KMS-11 (cell line): ENCODE measurements at regions not wholly inside any gene's neighbourhood (a gene's known extent, or its start where the extent isn't known, plus 50 kb on each side); places are given as distances from the start of the nearest gene placed in this dataset.

Experiments
- H2AFZ ChIP-seq: fragments of 200-600 bp; sonication (generic); 2 replicates; pipeline ENCODE4 v1.6.1; 2016; ENCODE audit warnings: antibody characterized with exemption, mixed run types, low read depth
- H3K27ac ChIP-seq: fragments of 200-600 bp; sonication (generic); 2 replicates; pipeline ENCODE4 v1.6.1; 2016; ENCODE audit warnings: mild to moderate bottlenecking, mixed run types
- H3K27me3 ChIP-seq: fragments of 200-600 bp; sonication (generic); 2 replicates; pipeline ENCODE4 v1.6.1; 2017; ENCODE audit warnings: mild to moderate bottlenecking, low read depth, mixed run types, moderate library complexity; ENCODE audit not compliant: insufficient read depth
- H3K36me3 ChIP-seq: fragments of 200-600 bp; sonication (generic); 2 replicates; pipeline ENCODE4 v1.6.1; 2017; ENCODE audit warnings: mild to moderate bottlenecking, mixed run types; ENCODE audit not compliant: insufficient read depth
- H3K4me1 ChIP-seq: fragments of 200-600 bp; sonication (generic); 2 replicates; pipeline ENCODE4 v1.6.1; 2016; ENCODE audit warnings: mild to moderate bottlenecking, low read depth, mixed run types; ENCODE audit not compliant: poor library complexity, severe bottlenecking
- H3K4me2 ChIP-seq: fragments of 200-600 bp; sonication (generic); 2 replicates; pipeline ENCODE4 v1.7.0; 2016; ENCODE audit warnings: mild to moderate bottlenecking, mixed run types
- H3K4me3 ChIP-seq: fragments of 200-600 bp; sonication (generic); IDR thresholded peaks from 2 replicates; pipeline ENCODE4 v1.6.1; 2017; ENCODE audit warnings: low read depth, low read length, mixed read lengths; ENCODE audit not compliant: insufficient read depth
- H3K79me2 ChIP-seq: fragments of 200-600 bp; sonication (generic); 2 replicates; pipeline ENCODE4 v1.6.1; 2016; ENCODE audit warnings: low read depth, mixed run types; ENCODE audit not compliant: insufficient read depth
- H3K9ac ChIP-seq: fragments of 200-600 bp; sonication (generic); 2 replicates; pipeline ENCODE4 v1.6.1; 2016; ENCODE audit warnings: mild to moderate bottlenecking, mixed run types
- H4K20me1 ChIP-seq: fragments of 200-600 bp; sonication (generic); 2 replicates; pipeline ENCODE4 v1.6.1; 2016; ENCODE audit warnings: mild to moderate bottlenecking, mixed run types; ENCODE audit not compliant: insufficient read depth
- TF ChIP-seq, protein P1 (sequence below): fragments of 200-600 bp; sonication (generic); conservative IDR thresholded peaks from 2 replicates; pipeline ENCODE4 v1.6.1; 2017; ENCODE audit warnings: low read depth, mild to moderate bottlenecking, antibody characterized with exemption, low read length, moderate library complexity, mixed read lengths

DNA sequence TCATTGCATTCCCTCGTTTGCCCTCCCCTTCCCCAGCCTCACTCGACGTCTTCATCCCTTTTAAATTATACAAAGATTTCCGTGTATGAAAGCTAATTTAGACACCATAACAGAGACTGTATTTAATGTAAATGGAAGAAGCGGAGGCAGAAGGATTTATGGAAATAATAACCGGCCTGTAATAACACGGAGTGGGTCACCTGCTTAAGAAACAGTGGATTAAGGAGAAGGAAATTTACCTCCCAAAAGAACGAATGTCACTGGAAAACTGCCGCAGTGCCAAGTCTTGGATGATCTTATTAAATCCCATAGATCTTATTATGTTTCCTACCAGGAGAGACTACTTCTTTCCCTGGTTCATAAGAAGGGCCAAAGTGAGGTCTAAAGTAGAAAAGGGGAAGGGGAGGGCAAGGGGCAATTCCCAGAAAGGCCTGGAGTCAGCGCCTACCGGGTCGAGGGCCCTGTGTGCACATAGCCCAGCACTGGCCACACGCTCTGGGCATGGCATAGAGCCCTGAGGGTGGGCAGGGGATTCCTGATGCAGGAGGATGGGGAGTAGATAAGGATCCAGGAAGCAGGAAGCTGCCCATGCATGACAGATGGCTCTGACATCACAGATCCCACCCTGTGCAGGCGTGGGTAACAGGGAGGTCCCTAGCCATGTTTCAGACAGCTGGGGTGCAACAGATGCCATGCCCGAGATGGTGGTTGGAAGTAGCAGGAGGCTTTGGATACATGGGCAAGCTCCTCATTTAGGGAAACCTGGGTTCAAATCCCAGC, 56.2 kb upstream of the RPL38 start:
- Histone ChIP-seq H3K4me3 (no peak overlapping the region), H3K36me3 (no peaks in the 10 kb centered on the region), H3K79me2 (no peaks in the 10 kb centered on the region), H4K20me1 (no peaks in the 10 kb centered on the region), H3K4me2 (no peak overlapping the region), H2AFZ (no peak overlapping the region), H3K27ac (no peak overlapping the region), H3K4me1 (no peaks in the 10 kb centered on the region), H3K27me3 (peaks cover 29% of the 10 kb centered on the region; the same call in 1 of the 2 replicates), H3K9ac (no peak overlapping the region)
- TF ChIP-seq, protein P1, sequence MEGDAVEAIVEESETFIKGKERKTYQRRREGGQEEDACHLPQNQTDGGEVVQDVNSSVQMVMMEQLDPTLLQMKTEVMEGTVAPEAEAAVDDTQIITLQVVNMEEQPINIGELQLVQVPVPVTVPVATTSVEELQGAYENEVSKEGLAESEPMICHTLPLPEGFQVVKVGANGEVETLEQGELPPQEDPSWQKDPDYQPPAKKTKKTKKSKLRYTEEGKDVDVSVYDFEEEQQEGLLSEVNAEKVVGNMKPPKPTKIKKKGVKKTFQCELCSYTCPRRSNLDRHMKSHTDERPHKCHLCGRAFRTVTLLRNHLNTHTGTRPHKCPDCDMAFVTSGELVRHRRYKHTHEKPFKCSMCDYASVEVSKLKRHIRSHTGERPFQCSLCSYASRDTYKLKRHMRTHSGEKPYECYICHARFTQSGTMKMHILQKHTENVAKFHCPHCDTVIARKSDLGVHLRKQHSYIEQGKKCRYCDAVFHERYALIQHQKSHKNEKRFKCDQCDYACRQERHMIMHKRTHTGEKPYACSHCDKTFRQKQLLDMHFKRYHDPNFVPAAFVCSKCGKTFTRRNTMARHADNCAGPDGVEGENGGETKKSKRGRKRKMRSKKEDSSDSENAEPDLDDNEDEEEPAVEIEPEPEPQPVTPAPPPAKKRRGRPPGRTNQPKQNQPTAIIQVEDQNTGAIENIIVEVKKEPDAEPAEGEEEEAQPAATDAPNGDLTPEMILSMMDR = no peak

DNA sequence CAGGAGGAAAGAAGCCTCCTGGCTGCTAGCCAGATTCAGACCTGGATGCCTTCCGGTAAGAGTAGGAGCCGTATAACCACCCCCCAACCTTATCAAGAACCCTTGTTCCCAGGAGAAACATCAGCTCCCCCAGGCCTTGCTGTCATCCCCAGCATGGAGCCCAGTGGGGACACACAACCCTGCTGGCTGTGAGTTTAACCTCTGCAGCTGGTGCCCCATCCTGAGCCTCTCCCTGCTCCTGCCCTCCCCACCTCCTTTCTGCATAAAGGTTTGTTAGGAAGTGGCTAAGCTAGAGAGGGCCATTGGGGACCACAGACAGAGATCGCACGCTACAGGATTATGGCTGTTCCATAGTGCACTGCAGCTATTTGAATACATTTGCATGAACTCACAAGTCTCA, 55.5 kb upstream of the RPL38 start:
- H3K4me3 ChIP-seq = no peak overlapping the region
- no peaks in the 10 kb centered on the region for H3K79me2 ChIP-seq
- H3K4me1 ChIP-seq = no peaks in the 10 kb centered on the region
- no peak overlapping the region for H3K4me2 ChIP-seq
- peaks cover 36% of the 10 kb centered on the region; the same call in 1 of the 2 replicates for H3K27me3 ChIP-seq
- H3K36me3 ChIP-seq = no peaks in the 10 kb centered on the region
- no peak overlapping the region for H2AFZ ChIP-seq
- H3K27ac ChIP-seq = no peak overlapping the region
- H3K9ac ChIP-seq = no peak overlapping the region
- TF ChIP-seq, protein P1 = no peak
- no peaks in the 10 kb centered on the region for H4K20me1 ChIP-seq

DNA sequence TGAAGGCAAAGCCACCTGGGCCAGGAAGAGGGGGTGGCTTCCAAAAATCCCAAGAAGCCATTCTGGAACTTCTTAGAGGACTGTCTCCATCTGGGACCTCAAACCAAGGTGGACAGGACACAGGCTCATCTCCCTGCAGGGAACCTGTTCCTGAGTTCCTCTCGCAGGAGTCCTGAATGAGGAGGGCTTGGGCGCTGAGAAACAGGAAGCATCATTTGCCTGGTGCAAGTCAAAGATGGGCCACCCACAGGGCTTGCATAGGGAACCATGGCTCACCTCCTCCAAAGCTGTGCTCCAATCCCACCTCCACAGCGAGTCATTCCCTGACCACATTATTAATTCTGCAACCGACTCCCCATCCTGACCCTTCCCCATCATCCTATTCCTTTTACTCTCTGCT, 55.0 kb upstream of the RPL38 start:
- H3K27me3 ChIP-seq = peaks cover 40% of the 10 kb centered on the region; the same call in 1 of the 2 replicates
- no peak overlapping the region for H2AFZ ChIP-seq
- no peak overlapping the region for H3K9ac ChIP-seq
- no peaks in the 10 kb centered on the region for H3K79me2 ChIP-seq
- H3K4me1 ChIP-seq = no peaks in the 10 kb centered on the region
- H3K4me2 ChIP-seq = no peak overlapping the region
- H3K36me3 ChIP-seq = no peaks in the 10 kb centered on the region
- H4K20me1 ChIP-seq = no peaks in the 10 kb centered on the region
- TF ChIP-seq, protein P1 = no peak
- H3K27ac ChIP-seq = no peak overlapping the region
- H3K4me3 ChIP-seq = no peak overlapping the region

DNA sequence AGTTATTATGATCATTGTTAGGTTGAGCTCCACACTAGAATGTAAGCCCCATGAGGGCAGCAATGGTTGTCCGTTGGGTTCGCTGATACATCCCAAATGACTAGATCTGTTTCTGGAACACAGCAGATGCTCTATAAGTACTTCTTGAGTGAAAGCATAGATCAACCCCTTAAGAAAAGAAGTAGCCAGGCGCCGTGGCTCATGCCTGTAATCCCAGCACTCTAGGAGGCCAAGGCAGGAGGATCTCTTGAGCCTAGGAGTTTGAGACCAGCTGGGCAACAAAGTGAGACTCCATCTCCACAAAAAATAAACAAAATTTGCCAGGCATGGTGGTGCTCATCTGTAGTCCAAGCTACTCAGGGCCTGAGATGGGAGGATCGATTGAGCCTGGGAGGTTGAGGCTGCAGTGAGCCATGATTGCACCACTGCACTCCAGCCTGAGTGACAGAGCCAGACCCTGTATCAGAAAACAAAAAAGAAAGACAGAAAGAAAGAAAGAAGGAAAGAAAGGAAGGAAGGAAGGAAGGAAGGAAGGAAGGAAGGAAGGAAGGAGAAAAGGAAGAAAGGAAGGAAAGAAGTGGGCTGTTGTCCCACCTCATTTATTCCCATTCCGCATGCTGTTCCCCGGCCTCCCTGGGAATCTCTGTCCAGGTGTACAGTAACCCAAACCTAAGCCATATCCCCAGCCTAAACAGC, 54.4 kb upstream of the RPL38 start:
- H3K4me1 ChIP-seq = no peaks in the 10 kb centered on the region
- H3K36me3 ChIP-seq = no peaks in the 10 kb centered on the region
- H3K4me3 ChIP-seq = no peak overlapping the region
- H3K4me2 ChIP-seq = no peak overlapping the region
- no peaks in the 10 kb centered on the region for H3K79me2 ChIP-seq
- H3K9ac ChIP-seq = no peak overlapping the region
- H3K27ac ChIP-seq = no peak overlapping the region
- H2AFZ ChIP-seq = no peak overlapping the region
- no peaks in the 10 kb centered on the region for H4K20me1 ChIP-seq
- peaks cover 46% of the 10 kb centered on the region; the same call in 1 of the 2 replicates for H3K27me3 ChIP-seq
- TF ChIP-seq, protein P1 = no peak
